ENCODE measurements at regions not wholly inside any gene's neighbourhood (a gene's known extent, or its start where the extent isn't known, plus 50 kb on each side); places are given as distances from the start of the nearest gene placed in this dataset.
"Not testable (repeated sequence)": the region's sequence is repeated elsewhere in the genome, so short reads cannot be mapped to it uniquely, and the experiment has no call there.

DNA sequence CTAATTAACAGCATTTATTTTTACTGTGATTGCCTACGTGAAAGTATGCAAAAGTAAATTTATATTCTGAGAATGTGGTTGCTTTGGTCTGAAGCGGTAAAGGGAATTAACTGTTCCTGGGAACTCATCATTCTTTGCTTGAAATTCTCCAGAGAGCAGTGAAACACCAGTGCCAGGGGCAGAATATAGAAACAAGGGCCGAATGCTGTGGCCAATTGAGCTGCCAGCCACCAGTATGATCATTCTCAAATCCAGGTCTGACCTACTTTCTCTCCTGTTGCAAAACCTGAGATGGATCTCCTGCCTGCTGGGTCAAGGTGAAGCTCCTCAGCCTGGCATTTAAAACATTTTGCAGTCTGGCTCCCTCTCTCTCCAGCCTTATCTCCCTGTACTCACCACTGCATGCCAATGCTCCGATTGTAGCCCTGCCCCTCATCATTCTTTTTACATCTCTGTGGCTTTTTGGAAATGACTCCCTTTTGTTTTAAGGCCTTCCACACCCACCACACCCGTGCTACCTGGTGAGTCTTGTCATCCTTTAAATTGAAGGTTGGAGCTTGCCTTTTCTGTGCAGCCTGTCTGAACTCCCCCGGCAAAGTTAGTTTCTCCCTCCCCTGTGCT, 94.5 kb upstream of the TMEM178A start:
- ATAC-seq: no peak
- no peak overlapping the region for H3K4me3 Mint-ChIP-seq
- no peaks in the 10 kb centered on the region for H3K4me1 Mint-ChIP-seq
- H3K27me3 Mint-ChIP-seq: peaks cover 0 to 3% (median 0%) of the 10 kb centered on the region in 5 donors
- POLR2A ChIA-PET: no interaction called here
- H3K36me3 Mint-ChIP-seq: peaks cover 0 to 6% (median 0%) of the 10 kb centered on the region in 3 donors
- H3K9me3 Mint-ChIP-seq: peaks cover 0 to 13% (median 2%) of the 10 kb centered on the region in 9 donors
- no peak overlapping the region for H3K27ac Mint-ChIP-seq
- no peak for DNase-seq

GRCh38 chr2:39573276-39573675, 92.4 kb upstream of the TMEM178A start:
- H3K4me1 Mint-ChIP-seq: no peaks in the 10 kb centered on the region
- POLR2A ChIA-PET: interaction anchor here (0.7 kb wide), 1 partner anchor 267 kb away, joined by 5 read pairs; no protein-coding TSS in a partner anchor
- H3K4me3 Mint-ChIP-seq: no peak overlapping the region
- no peaks in the 10 kb centered on the region for H3K36me3 Mint-ChIP-seq
- H3K27ac Mint-ChIP-seq: peak overlapping the region in 1 of 10 donors; percentile 34
- no peak for DNase-seq
- ATAC-seq: no peak
- H3K27me3 Mint-ChIP-seq: no peaks in the 10 kb centered on the region
- H3K9me3 Mint-ChIP-seq: peaks cover 0 to 20% (median 2%) of the 10 kb centered on the region in 9 donors

GRCh38 chr2:39581866-39582265, 83.9 kb upstream of the TMEM178A start:
- Mint-ChIP-seq H3K27me3 (peaks cover 0 to 4% (median 0%) of the 10 kb centered on the region in 5 donors), H3K4me1 (no peaks in the 10 kb centered on the region), H3K4me3 (no peak overlapping the region), H3K27ac (no peak overlapping the region), H3K36me3 (peaks cover 6 to 30% (median 7%) of the 10 kb centered on the region in 3 donors), H3K9me3 (peaks cover 0 to 40% (median 15%) of the 10 kb centered on the region in 9 donors)
- ATAC-seq (no peak), DNase-seq (no peak)
- POLR2A ChIA-PET: no interaction called here

DNA sequence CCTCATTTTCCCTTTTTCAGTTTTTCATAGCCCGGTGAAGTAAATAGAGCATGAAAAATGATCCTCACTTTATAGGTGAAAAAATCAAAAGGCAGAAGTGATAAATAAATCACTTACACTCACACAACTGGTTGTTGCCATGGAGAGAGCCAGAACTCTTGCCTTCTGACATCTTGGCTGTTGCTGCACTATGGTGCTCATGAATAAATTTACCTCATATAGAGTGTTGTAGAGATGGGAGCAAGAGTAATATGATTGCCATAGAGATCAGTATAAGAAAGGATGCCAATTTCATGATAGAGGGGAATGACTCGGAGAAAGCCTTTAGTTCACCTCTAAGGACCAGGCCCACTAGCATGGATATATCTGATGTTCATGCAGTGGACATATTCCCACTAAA, 82.5 kb upstream of the TMEM178A start:
- Mint-ChIP-seq H3K27me3 (peaks cover 0 to 4% (median 0%) of the 10 kb centered on the region in 5 donors), H3K27ac (no peak overlapping the region), H3K4me3 (no peak overlapping the region), H3K36me3 (peaks cover 6 to 42% (median 13%) of the 10 kb centered on the region in 3 donors), H3K9me3 (peaks cover 0 to 40% (median 18%) of the 10 kb centered on the region in 9 donors), H3K4me1 (no peaks in the 10 kb centered on the region)
- POLR2A ChIA-PET: no interaction called here
- DNase-seq (no peak), ATAC-seq (no peak)

GRCh38 chr2:39583781-39584180, 81.9 kb upstream of the TMEM178A start:
- Mint-ChIP-seq H3K27me3 (peaks cover 0 to 4% (median 0%) of the 10 kb centered on the region in 5 donors), H3K4me1 (no peaks in the 10 kb centered on the region), H3K4me3 (no peak overlapping the region), H3K36me3 (peaks cover 6 to 42% (median 13%) of the 10 kb centered on the region in 3 donors), H3K9me3 (peaks cover 0 to 36% (median 18%) of the 10 kb centered on the region in 9 donors), H3K27ac (no peak overlapping the region)
- ATAC-seq (no peak), DNase-seq (no peak)
- POLR2A ChIA-PET: no interaction called here

GRCh38 chr2:39584283-39584965, 81.3 kb upstream of the TMEM178A start:
- DNase-seq: no peak
- H3K27ac Mint-ChIP-seq: no peak overlapping the region
- no peak overlapping the region for H3K4me3 Mint-ChIP-seq
- POLR2A ChIA-PET: no interaction called here
- ATAC-seq: no peak
- H3K4me1 Mint-ChIP-seq: no peaks in the 10 kb centered on the region
- peaks cover 0 to 4% (median 0%) of the 10 kb centered on the region in 5 donors for H3K27me3 Mint-ChIP-seq
- peaks cover 6 to 42% (median 12%) of the 10 kb centered on the region in 3 donors for H3K36me3 Mint-ChIP-seq
- peaks cover 0 to 30% (median 18%) of the 10 kb centered on the region in 9 donors for H3K9me3 Mint-ChIP-seq

DNA sequence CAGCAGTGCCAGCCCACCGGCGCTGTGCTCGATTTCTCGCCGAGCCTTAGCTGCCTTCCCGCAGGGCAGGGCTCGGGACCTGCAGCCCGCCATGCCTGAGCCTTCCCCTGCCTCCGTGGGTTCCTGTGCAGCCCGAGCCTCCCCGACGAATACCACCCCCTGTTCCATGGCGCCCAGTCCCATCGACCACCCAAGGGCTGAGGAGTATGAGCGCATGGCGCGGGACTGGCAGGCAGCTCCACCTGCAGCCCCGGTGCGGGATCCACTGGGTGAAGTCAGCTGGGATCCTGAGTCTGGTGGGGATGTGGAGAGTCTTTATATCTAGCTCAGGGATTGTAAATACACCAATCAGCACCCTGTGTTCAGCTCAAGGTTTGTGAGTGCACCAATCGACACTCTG, 80.2 kb upstream of the TMEM178A start:
- H3K27ac Mint-ChIP-seq, DNase-seq, H3K4me1 Mint-ChIP-seq, ATAC-seq, POLR2A ChIA-PET, H3K4me3 Mint-ChIP-seq, H3K27me3 Mint-ChIP-seq: not testable (repeated sequence)
- peaks cover 6 to 42% (median 9%) of the 10 kb centered on the region in 3 donors for H3K36me3 Mint-ChIP-seq
- peaks cover 0 to 29% (median 15%) of the 10 kb centered on the region in 9 donors for H3K9me3 Mint-ChIP-seq

GRCh38 chr2:39587168-39587567, 78.5 kb upstream of the TMEM178A start:
- peaks cover 2 to 30% (median 6%) of the 10 kb centered on the region in 3 donors for H3K36me3 Mint-ChIP-seq
- POLR2A ChIA-PET: no interaction called here
- DNase-seq: no peak
- no peak overlapping the region for H3K27ac Mint-ChIP-seq
- no peaks in the 10 kb centered on the region for H3K4me1 Mint-ChIP-seq
- H3K27me3 Mint-ChIP-seq: peaks cover 0 to 2% (median 0%) of the 10 kb centered on the region in 5 donors
- no peak for ATAC-seq
- no peak overlapping the region for H3K4me3 Mint-ChIP-seq
- peaks cover 0 to 15% (median 4%) of the 10 kb centered on the region in 9 donors for H3K9me3 Mint-ChIP-seq

DNA sequence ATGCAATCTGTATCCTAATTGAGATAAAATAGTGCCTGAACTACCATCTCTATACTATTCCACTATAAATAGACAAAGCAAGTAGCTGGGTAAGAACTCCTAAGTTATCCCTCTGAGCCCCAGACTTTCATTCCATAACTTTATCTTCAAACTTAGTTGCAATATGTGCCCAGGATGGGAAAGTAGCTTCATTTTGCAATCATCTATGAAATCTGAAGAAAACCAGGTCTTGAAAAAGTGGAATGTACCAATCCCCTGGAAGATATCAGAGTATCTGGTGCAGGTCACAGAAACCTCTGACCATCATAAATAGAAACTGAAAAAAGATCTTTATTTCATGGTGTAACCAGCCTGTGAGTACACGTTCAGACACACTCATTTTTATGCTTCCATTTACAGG, 78.1 kb upstream of the TMEM178A start:
- POLR2A ChIA-PET: no interaction called here
- peaks cover 0 to 3% (median 0%) of the 10 kb centered on the region in 5 donors for H3K27me3 Mint-ChIP-seq
- H3K36me3 Mint-ChIP-seq: peaks cover 2 to 25% (median 6%) of the 10 kb centered on the region in 3 donors
- DNase-seq (no peak), ATAC-seq (no peak)
- H3K4me1 Mint-ChIP-seq: no peaks in the 10 kb centered on the region
- H3K4me3 Mint-ChIP-seq: no peak overlapping the region
- no peak overlapping the region for H3K27ac Mint-ChIP-seq
- peaks cover 0 to 10% (median 3%) of the 10 kb centered on the region in 9 donors for H3K9me3 Mint-ChIP-seq

DNA sequence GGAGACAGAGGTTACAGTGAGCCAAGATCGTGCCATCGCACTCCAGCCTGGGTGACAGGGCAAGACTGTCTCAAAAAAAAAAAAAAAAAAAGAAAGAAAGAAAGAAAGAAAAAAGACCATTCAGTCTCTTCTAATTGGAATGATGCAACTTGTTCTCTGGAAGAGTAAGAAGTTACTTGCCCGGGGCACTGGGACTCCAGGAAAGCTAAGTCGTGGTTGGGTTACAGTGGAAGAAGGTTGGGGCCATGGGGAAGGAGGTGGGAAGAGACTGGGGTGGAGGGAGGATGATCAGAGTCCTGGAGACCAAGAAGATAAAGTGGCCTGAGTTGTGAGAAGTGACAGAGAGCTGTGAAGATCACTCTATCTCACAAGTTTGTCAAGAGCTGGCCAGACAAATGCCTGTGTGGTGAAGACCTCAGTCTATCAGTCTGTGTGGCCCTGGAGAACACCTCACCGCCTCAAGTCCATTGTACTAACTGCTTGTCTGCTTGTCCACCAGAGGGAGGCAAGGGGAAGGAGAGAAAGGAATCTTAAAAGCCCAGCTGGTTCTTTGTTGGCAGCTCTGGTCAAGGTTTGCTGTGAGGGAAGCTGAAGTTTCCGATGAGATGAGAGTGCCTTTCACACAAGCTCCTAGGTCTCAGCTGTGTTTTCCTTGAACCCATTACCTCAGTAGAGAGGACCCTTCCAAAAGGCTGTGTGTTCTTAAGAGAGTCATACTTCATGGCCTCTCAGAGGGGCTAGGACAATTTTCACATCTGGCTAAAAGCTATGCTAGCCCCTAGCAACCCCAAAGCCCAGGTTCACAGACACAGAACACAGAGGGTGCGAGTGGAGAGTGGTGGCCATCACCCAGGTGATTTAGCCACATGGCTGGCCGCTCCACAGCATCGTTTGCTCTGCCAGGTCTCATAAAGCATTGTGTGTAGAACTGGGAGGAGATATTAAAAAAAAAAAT, 72.0 kb upstream of the TMEM178A start:
- H3K27ac Mint-ChIP-seq: no peak overlapping the region
- ATAC-seq: no peak
- H3K4me3 Mint-ChIP-seq: no peak overlapping the region
- H3K4me1 Mint-ChIP-seq: no peaks in the 10 kb centered on the region
- no peaks in the 10 kb centered on the region for H3K36me3 Mint-ChIP-seq
- no peaks in the 10 kb centered on the region for H3K9me3 Mint-ChIP-seq
- DNase-seq: no peak
- POLR2A ChIA-PET: no interaction called here
- peaks cover 0 to 1% (median 0%) of the 10 kb centered on the region in 5 donors for H3K27me3 Mint-ChIP-seq

DNA sequence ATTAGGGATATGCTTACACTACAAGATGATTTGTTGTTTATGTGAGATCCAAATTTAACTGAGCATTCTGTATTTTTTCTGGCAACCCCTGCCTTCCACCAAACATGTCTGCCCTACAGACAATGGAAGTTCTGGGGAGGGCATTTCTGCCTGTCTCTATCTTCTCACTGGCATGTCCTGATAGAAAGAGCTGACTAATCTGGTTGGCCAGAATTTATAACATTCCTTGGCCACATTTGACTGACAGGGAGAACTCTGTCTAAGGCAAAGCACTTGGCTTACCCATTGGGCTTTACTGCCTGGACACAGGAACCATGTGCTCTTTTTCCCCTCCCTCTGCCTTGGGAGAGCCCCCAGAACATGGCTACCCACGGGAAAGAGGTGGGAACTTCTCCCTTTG, 70.6 kb upstream of the TMEM178A start:
- H3K27ac Mint-ChIP-seq: no peak overlapping the region
- no peak for ATAC-seq
- H3K27me3 Mint-ChIP-seq: peaks cover 0 to 1% (median 0%) of the 10 kb centered on the region in 5 donors

DNA sequence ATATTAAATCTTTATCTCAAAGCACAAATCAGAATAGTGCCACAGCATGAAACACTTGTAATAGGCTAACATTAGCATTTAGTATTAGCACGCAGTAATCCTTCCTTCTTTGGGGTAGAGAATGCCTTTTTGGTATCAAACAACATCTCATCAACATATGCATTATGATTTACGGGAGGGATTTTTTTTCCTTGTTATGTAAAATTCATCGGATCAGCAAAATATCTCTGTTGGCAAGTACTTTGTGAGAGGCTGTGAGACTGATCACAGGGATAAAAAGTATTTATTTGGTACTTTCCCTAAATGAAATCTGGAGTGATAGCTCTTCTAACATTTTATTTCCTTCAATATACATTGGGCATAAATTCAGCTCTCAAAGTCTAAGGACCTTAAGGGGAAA, 68.4 kb upstream of the TMEM178A start:
- Mint-ChIP-seq H3K4me1 (no peaks in the 10 kb centered on the region), H3K9me3 (no peaks in the 10 kb centered on the region), H3K27me3 (no peaks in the 10 kb centered on the region), H3K27ac (no peak overlapping the region), H3K4me3 (no peak overlapping the region), H3K36me3 (peaks cover 0 to 2% (median 0%) of the 10 kb centered on the region in 3 donors)
- POLR2A ChIA-PET: no interaction called here
- no peak for DNase-seq
- ATAC-seq: no peak

More for the DNA sequence above, 70.6 kb upstream of the TMEM178A start:
- H3K4me1 Mint-ChIP-seq: no peaks in the 10 kb centered on the region
- POLR2A ChIA-PET: no interaction called here
- H3K36me3 Mint-ChIP-seq: peaks cover 0 to 2% (median 0%) of the 10 kb centered on the region in 3 donors
- no peak overlapping the region for H3K4me3 Mint-ChIP-seq
- H3K9me3 Mint-ChIP-seq: no peaks in the 10 kb centered on the region
- DNase-seq: no peak
